HG03108 (cell line): ENCODE measurements at regions not wholly inside any gene's neighbourhood (a gene's known extent, or its start where the extent isn't known, plus 50 kb on each side); places are given as distances from the start of the nearest gene placed in this dataset.

Source experiments
- ATAC-seq: cut with Tn5 transposase; IDR thresholded peaks from one replicate; pipeline ENCODE4 v1.9.1; 2021; ENCODE audit warnings: moderate library complexity; ENCODE audit not compliant: unreplicated experiment

GRCh38 chr1:218525451-218526197 is 180.5 kb downstream of the TGFB2 start:
- no peak for ATAC-seq

- ATAC-seq, result no peak
Measured at GRCh38 chr1:218526198-218526580, 181.1 kb downstream of the TGFB2 start.

DNA sequence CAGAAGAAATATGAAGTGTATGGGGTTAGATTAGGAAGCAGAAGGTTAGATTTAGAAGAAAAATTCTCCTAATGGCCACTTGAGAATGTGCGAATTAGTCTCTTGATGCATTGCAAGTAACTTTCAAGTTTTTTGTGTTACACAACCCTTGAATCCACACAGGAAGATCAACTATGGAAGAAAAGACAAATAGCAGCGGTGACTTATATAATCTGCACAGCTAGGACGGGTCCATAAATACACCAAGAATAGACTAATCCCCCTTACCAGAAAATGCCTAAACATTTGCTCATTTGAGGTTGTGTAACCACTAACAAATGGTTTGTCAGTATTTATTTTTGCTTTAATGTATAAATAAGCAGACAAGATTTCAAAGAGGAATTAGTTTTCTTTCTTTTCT is 182.6 kb downstream of the TGFB2 start:
- no peak for ATAC-seq

GRCh38 chr1:218529646-218530300 is 184.6 kb downstream of the TGFB2 start:
- no peak for ATAC-seq

DNA sequence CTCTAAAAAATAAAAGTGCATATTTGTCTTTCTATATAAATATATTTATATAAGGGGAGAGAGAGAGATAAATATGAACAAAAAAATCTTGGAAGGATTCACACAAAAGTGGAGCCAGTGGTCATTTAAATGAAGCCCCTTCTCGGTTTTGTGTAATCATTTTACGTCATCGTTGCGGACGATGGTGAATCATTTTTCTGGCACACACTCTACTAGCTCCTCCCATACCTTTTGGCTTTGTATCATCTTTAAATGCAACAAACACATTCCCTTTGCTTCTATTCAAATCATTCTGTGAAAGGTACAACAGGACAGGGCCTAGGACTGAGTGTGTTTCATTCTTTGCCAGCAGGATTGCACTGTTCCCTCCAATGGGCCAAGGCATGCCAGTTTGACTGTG is 186.8 kb downstream of the TGFB2 start:
- no peak for ATAC-seq

DNA sequence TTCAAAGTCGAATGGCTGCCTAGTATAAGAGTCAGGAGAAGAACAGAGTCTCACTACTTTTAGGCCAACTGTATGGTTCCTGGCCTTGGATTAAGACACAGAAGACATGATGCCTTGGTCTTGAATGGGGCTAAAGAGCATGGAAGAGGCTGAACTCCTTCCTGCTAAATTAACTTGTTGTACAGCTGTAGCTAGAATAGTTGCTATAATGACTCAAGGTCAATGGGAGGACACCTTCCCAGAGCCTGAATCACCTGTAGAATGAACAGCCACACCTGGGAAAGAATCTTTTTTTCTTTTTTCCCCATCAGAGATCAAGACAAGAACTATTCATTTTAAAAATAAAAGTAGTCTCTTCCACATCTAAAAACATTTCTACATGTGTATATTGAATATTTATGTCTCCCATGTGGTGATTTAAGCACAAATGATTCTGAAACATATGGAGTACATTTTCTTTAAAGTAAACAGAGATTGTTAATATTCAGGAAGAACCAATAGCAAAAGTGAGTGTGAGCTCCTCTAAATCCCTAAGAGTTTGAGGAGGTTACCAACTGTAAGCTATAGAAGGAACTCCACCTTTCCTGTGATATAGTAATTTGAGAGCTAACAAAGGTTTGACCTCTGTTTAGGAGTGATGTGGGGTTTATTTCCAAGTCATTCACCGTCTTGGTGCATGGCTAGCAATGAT is 191.3 kb downstream of the TGFB2 start:
- ATAC-seq, result no peak

GRCh38 chr1:218537122-218537913 is 192.2 kb downstream of the TGFB2 start:
- ATAC-seq, result no peak

GRCh38 chr1:218538341-218538740 is 193.2 kb downstream of the TGFB2 start:
- ATAC-seq, result no peak

DNA sequence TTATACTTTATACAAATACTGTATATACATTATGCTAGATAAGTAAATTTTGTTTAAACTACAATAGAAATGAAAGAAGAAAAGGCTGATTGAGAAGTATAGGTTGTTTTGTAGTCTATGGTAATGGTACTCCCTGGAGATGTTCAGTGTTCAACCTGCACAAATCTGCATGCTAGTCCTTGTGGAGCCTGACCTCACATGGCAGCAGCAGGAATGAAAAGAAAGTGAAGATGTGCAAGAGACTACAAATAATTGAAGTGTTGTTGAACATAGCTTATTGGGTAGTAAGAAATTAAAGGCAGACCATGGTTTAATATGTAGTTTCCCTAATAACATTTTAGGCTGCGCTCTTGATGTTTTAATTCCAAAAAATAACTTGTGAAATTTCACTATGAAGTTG is 201.2 kb downstream of the TGFB2 start:
- no peak for ATAC-seq

GRCh38 chr1:218547957-218548730 is 203.0 kb downstream of the TGFB2 start:
- ATAC-seq, result no peak

DNA sequence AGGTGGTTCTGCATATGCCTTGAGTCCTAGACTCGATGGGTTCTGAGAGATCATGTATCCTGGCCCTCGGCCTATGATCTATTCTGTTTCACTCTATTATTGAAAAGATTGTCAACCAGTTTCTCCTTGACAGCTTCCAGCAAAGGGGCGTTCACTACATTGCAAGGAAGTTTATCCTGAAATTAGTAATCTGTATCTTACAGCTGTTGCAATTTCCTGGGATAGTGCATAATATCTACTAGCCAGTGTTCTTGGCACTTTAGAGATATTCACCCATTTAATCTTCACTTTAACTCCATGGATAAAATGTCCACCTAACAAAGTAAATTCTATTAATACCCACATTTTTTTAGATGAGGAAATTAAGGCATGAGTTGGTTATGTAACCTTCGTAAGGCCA is 203.6 kb downstream of the TGFB2 start:
- ATAC-seq, result no peak

DNA sequence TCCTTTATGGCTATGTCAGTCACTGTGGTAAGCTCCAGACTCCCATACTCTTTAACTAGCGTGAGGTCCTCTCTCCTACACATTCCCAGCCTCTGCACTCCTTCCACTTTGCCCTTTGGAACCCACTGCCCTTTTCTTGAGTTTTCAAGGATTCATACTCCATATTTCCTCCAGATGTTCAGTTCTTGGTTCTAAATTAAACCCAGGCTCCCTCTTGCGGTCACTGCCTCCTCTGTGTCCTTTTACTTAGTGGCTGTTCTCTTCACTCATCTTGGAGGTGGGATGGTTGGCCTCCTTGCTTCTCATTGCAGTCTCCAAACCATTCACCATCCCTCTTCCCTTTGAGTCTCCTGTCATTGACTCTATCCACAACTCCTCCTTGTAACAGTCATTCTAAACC is 208.1 kb downstream of the TGFB2 start:
- no peak for ATAC-seq

- ATAC-seq, result no peak
Measured at GRCh38 chr1:218556016-218556415, 210.9 kb downstream of the TGFB2 start.

GRCh38 chr1:218557731-218558130 is 212.6 kb downstream of the TGFB2 start:
- ATAC-seq, result no peak

DNA sequence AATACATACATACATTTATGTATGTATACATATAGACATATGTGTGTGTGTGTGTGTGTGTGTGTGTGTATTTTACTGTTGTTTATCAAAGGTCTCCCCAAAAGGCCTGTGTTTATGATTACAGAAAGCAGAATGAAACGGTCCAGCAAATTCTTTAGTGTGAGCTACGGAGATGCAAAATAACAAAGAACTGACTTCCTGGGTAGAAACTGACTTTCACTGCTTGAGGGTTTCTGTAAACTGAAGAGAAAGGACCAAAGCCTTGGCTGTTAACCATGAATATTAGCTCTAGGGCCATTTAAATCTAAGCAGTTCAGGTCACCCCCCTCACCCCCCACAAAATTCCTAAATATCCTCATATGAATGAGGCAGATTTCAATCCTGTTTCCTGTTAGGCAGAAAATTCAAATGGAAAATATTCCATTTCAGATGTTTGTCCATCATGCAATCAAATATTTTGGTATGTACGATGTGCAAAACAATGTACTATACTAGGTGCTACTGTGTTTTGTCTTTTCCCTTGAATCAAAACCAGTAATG is 213.2 kb downstream of the TGFB2 start:
- no peak for ATAC-seq

DNA sequence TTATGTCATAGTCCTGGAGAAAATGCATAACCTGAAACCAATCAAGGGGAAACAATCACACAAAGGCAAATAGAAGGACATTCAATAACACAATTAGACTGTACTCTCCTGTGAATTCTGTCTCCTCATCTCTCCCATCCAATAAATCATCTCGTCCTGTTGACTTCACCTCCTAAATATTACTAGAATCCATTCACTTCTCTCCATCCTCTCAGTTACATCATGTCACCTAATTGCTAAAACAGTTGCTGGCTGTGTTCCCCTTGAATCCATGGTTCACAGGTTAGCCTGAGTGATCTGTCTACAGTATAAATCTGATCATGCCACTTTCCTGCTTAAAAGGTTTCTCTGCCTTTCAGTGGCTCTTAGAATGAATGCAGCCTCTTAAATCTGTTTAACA is 220.2 kb downstream of the TGFB2 start:
- ATAC-seq, result no peak

- ATAC-seq, result no peak
Measured at GRCh38 chr1:218568962-218569550, 223.9 kb downstream of the TGFB2 start.

DNA sequence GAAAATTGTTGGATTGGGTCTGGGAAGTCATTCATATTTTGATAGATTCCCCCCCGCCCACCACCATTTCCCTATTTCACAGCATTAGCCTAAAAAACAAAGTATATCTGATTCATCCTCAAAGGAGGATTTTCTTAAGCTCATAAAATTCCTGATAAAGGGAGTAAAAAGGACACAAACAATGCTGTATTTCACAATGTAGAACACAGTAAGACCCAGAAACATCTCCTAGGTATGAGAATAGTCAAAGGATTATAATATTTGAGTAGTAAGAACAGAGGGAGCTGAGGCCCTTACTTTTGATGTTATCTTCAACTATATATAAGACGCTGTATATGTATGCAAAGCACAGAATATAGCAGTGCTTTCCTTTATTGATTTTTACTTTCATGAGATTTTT is 225.3 kb downstream of the TGFB2 start:
- ATAC-seq, result no peak

DNA sequence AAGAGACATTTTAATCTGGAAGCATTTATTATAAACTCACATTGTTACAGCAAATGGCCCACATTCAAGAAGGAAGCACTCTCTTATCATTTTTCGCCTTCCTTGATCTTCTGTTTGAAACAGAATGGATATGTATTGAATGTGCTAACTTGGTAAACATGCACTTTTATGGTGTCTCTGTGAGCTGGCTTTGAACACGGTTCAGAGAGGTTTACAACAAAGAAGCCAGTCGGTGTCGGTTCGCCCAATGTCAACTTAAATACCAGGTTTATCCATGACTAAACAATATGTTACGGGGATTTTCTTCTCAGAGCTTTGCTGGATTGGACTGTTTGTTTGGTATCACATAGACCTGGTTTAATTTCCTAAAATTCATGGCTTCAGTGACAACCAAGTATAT is 226.4 kb downstream of the TGFB2 start:
- ATAC-seq, result no peak

- ATAC-seq, result no peak
Measured at GRCh38 chr1:218572050-218572449, 226.9 kb downstream of the TGFB2 start.
